ENCODE measurements at regions not wholly inside any gene's neighbourhood (a gene's known extent, or its start where the extent isn't known, plus 50 kb on each side); places are given as distances from the start of the nearest gene placed in this dataset.

- TF ChIP-seq, protein P1, sequence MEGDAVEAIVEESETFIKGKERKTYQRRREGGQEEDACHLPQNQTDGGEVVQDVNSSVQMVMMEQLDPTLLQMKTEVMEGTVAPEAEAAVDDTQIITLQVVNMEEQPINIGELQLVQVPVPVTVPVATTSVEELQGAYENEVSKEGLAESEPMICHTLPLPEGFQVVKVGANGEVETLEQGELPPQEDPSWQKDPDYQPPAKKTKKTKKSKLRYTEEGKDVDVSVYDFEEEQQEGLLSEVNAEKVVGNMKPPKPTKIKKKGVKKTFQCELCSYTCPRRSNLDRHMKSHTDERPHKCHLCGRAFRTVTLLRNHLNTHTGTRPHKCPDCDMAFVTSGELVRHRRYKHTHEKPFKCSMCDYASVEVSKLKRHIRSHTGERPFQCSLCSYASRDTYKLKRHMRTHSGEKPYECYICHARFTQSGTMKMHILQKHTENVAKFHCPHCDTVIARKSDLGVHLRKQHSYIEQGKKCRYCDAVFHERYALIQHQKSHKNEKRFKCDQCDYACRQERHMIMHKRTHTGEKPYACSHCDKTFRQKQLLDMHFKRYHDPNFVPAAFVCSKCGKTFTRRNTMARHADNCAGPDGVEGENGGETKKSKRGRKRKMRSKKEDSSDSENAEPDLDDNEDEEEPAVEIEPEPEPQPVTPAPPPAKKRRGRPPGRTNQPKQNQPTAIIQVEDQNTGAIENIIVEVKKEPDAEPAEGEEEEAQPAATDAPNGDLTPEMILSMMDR (IDR thresholded peaks at IDR 0.05; ENCODE audit: insufficient read depth, low read depth, low read length, missing control alignments) = no peak
- no peak for DNase-seq (ENCODE audit: low read depth)
- no peak overlapping the region for H3K4me3 ChIP-seq (ENCODE audit: low read length)
These were observed 153.8 kb downstream of the UNC5CL start for GRCh38 chr6:40885139-40885774.

DNA sequence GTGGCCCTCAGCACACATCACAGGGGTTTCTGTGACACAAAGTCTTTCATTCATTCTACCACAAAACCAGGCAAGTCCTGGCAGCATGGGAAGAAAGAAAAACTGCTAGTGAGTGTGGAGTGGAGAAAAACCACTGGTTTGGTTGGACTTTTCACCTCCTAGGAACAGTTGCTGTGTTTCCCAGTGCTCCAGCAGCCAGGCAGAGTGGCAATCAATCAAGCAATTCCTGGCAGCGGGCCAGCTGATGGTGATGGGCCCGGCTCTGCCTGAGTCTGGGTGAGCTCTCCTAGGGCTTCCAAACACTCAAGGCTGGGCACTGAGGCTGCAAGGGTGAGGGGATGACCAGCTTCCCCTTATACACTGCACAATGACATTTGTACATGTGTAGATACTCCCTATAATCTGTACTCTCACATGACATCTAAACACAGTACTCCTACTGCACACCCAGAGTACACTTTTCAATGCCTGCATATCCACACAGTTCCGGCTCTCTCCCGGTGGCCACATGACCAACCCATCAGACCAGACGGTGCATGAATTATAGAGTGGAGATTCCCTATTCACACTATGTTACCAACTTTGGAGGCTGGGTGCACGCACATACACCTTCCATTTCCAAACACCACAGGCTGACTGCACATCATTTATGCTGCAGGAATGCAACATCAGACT is 156.6 kb downstream of the UNC5CL start:
- TF ChIP-seq, protein P1 (IDR thresholded peaks at IDR 0.05; ENCODE audit: insufficient read depth, low read depth, low read length, missing control alignments) = no peak
- H3K4me3 ChIP-seq (ENCODE audit: low read length) = no peak overlapping the region
- no peak for DNase-seq (ENCODE audit: low read depth)

DNA sequence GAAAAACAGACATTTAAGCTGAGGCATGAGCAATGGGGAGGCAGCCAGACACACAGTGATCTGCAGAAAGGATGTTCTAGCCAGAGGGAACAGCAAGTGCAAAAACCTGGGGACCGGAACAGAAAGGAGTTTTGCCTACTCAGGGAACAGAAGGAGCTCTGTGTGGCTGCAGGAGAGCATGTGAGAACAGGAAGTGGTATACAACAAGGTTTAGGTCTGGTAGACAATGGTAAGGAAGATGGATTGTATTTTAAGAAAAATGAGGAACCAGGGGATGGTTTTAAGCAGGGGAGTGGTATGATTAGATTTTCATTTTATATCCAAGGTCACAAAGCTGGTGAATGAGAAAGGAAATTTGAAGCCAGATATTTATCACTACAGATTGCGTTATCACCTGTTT is 157.5 kb downstream of the UNC5CL start:
- TF ChIP-seq, protein P1 (IDR thresholded peaks at IDR 0.05; ENCODE audit: insufficient read depth, low read depth, low read length, missing control alignments) = no peak
- DNase-seq (ENCODE audit: low read depth) = no peak
- H3K4me3 ChIP-seq (ENCODE audit: low read length) = no peak overlapping the region

DNA sequence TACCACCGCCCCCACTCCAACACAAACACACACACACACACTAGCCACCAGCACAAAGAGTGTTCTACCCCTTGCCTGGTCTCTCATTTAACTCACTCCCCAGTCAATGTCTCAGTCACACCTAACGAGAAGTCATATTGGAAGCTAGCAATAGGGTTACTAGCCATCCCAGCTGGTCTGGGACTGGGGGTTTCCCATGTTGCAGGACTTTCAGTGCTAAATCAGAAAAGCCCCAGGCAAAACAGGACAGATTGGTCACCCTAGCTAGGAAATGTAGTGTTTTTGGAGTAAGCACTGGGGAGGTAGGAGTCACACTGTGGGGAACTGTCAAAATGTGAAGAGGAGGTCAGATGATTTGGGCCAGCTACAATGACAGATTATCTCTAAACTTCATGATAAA is 158.1 kb downstream of the UNC5CL start:
- TF ChIP-seq, protein P1 (IDR thresholded peaks at IDR 0.05; ENCODE audit: insufficient read depth, low read depth, low read length, missing control alignments) = no peak
- H3K4me3 ChIP-seq (ENCODE audit: low read length) = no peak overlapping the region
- DNase-seq (ENCODE audit: low read depth) = no peak

GRCh38 chr6:40879169-40879568 is 159.9 kb downstream of the UNC5CL start:
- TF ChIP-seq, protein P1 (IDR thresholded peaks at IDR 0.05; ENCODE audit: insufficient read depth, low read depth, low read length, missing control alignments) = no peak
- DNase-seq (ENCODE audit: low read depth) = no peak
- no peak overlapping the region for H3K4me3 ChIP-seq (ENCODE audit: low read length)

DNA sequence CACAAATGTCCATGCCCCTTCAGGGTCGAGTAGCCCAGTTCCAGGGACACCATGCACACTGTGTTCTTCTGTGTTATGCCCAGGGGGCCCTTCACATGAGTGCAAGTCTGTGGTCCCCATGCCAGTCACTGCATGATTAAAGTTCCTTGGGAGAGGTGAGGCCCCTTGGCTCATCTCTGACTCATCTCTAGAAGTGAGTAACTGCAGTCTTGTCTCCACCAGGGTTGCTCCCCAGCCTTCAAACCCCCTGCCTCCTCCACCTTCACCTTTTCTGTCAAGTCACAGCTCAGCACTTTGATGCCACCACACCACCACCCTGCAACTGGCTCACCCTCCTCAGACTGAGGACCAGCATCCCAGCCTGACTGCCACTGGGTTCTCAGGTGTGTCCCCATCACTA is 161.7 kb downstream of the UNC5CL start:
- TF ChIP-seq, protein P1 (IDR thresholded peaks at IDR 0.05; ENCODE audit: insufficient read depth, low read depth, low read length, missing control alignments) = no peak

DNA sequence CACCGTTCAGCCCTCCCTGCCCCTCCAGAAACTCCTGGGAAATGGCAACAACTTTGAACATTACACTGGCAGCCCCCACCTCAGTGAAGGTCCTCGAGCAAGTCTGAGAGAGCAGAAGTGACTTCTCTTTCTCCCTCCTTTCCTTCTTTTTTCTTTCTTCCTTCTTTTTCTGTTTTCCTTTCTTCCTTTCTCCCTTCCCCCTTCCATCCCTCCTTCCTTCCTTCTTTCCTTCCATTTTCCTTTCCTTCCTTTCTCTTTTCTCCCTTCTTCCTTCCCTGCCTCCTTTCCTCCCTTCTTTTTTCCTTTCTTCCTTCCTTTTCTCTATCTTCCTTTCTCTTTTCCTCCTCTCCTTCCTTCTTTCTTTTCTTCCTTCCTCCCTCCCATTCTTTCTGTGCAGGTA is 162.7 kb downstream of the UNC5CL start:
- no peak for DNase-seq (ENCODE audit: low read depth)
- H3K4me3 ChIP-seq (ENCODE audit: low read length) = no peak overlapping the region
- TF ChIP-seq, protein P1 (IDR thresholded peaks at IDR 0.05; ENCODE audit: insufficient read depth, low read depth, low read length, missing control alignments) = no peak

More for the DNA sequence above, 161.7 kb downstream of the UNC5CL start:
- no peak overlapping the region for H3K4me3 ChIP-seq (ENCODE audit: low read length)
- DNase-seq (ENCODE audit: low read depth) = peak; percentile 75
